Stimulated activated CD4-positive, alpha-beta T cell treated with anti-CD3 and anti-CD28 coated beads, Interleukin-2, amount 100 ng/mL, for 48 hours (primary cell): ENCODE measurements at regions not wholly inside any gene's neighbourhood (a gene's known extent, or its start where the extent isn't known, plus 50 kb on each side); places are given as distances from the start of the nearest gene placed in this dataset.

Experiments
- DNase-seq, 2 donors: peaks; one replicate each; pipeline ENCODE4 v3.0.0-alpha.2; 2020

- DNase-seq, result no peak
Measured at GRCh38 chr20:39523405-39523804, 561.3 kb downstream of the DHX35 start.

- no peak for DNase-seq
Measured at GRCh38 chr20:39518654-39519053, 556.5 kb downstream of the DHX35 start.

DNA sequence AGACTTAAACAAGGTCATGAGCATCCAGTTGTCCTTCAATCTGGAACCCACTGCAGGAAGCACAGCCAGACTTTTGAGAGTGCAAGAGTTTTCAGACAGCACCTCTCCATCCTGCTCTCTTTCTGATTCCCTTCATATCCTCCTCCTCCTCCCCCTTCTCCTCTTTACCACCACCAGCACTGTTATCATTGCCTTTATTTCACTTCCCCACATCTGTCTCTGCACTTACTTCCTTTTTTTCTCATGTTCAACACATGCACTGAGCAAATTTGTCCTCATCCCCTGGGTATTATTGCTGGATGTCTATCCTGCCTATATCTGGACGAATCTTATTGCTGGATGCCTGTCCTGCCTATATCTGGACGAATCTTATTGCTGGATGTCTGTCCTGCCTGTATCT lies 554.8 kb downstream of the DHX35 start:
- DNase-seq, result no peak

GRCh38 chr20:39504710-39505094 lies 542.6 kb downstream of the DHX35 start:
- DNase-seq, result no peak

- DNase-seq, result no peak
Measured at GRCh38 chr20:39503902-39504709, 542.0 kb downstream of the DHX35 start.

GRCh38 chr20:39492223-39492797 lies 530.2 kb downstream of the DHX35 start:
- no peak for DNase-seq

GRCh38 chr20:39491711-39492110 lies 529.6 kb downstream of the DHX35 start:
- DNase-seq, result no peak

DNA sequence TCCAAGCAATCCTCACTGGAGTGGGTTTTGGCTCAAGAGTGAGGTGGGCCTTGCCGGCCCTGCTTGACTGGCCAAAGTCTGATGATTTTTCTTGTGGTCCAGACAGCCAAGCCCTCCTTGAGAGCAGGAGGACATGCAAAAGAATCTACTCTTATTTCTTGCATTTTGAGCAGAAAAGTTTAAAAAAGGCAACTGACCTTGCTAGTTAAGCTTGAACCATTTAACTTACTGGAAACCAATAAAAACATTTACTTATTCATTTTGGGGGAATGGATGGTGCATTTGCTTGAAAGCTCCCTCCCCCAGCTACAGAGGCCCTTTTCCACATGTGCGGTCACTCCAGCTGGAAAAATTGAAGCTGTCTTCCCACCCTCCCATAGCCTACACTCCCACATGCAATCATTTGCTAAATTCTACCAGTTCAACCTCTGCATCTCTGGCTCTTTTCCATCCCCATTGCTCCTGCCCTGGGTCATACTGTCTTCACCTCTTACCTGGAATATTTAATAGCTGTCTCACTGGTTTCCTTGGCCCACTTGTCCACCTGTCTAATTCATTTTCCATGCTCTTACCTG lies 527.9 kb downstream of the DHX35 start:
- DNase-seq, result no peak

- DNase-seq, result no peak
Measured at GRCh38 chr20:39480276-39481043, 518.3 kb downstream of the DHX35 start.

GRCh38 chr20:39479196-39479810 lies 517.2 kb downstream of the DHX35 start:
- DNase-seq, result no peak

DNA sequence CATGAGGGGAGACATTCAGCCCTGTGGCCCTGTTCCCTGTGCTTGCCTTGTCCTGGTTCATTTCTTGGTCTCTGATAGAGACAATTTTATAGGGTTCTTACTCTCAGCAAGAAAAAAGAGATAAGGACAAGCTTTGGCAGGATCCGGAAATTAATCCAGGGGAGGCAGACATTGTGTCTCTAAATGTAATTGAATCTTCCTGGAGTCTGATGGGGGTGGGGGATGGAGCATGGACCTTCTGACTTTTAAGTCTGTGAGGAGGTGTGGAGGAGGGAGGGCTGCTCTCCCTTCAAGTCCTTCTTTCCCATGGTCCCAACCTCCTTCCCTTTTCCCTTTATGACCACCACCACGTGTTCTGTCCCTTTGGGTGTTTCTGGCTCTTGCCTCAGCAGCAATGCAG lies 512.7 kb downstream of the DHX35 start:
- DNase-seq, result no peak

- DNase-seq, result no peak
Measured at GRCh38 chr20:39473536-39473935, 511.4 kb downstream of the DHX35 start.

GRCh38 chr20:39468703-39469102 lies 506.6 kb downstream of the DHX35 start:
- DNase-seq, result no peak

GRCh38 chr20:39464238-39464637 lies 502.1 kb downstream of the DHX35 start:
- no peak for DNase-seq

DNA sequence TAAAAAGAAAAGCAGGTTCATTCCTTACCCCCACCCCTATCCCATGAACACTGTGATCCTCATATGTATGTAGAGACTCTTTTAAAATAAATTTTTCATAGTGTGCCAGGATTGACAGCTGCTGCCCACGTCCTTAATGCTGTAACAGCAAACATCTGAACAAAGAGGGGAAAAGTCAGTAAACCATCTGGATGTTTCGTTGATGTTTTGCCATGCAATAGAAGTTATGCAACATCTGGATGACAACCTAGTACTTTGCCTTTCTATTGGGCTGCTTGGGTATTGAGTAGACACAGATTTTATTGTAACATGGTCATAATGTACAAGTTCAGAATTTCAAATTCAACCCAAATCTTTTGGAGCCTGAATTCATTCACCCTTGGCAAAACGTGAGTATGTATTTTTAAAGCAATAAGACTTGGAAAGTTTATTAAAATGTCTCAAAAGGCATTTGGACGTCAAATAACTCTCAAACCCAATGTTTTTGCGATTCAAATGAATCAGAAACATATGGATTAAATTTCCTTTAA lies 500.3 kb downstream of the DHX35 start:
- DNase-seq, result no peak

DNA sequence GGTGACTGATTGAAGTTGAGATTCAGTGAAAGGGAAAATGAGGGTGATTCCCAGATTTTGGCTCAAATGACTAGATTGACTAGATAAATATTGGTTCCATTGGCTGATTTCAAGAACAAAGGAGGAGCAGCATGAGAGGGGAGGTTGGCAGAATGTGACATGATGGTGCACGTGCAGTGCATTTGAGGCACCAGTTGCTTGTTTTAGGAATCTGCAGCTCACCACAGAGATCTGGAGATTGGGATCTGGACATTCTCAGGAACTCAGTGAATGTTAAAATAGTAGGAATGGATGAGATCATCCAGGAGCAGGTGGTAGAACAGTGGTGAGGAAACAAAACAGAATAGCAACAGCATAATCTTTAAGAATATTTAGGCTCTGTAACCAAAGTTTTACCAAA lies 496.3 kb downstream of the DHX35 start:
- DNase-seq, result no peak

- DNase-seq, result no peak
Measured at GRCh38 chr20:39453890-39454289, 491.7 kb downstream of the DHX35 start.

DNA sequence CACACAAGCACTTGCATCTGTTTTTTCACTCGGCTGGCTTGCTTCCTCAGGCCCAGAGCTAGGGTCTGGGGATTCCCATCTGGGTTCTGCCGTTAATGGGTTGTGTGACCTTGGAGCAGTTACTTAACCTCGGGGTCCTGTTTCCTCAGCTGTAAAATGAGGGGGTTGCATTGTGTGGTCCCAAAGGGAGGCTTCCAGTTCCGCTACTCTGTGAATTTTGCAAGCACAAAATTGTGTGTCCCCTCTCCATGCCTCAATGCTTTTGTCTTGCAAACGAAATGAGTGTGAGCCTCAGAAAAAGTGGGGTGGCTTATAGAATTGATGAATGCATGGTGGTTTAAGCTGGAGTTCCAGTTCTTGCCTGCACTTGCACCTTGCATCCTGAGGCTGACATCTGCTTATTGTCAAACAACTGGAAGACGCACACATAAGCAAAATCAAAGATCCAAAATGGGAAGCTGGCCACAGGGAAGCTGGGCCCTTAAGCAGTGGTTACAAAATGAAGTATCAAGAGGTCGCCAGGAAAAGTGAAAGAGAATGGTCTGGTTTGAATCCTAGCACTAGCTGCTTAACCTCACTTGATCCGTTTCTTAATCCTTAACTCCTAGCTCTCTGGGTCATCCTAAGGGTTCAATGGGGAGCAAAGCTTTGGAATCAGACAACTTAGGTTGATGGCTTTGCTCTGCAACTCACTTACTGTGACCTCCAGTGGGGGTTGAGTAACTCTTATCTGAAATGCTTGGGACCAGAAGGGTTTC lies 490.6 kb downstream of the DHX35 start:
- DNase-seq, result no peak

DNA sequence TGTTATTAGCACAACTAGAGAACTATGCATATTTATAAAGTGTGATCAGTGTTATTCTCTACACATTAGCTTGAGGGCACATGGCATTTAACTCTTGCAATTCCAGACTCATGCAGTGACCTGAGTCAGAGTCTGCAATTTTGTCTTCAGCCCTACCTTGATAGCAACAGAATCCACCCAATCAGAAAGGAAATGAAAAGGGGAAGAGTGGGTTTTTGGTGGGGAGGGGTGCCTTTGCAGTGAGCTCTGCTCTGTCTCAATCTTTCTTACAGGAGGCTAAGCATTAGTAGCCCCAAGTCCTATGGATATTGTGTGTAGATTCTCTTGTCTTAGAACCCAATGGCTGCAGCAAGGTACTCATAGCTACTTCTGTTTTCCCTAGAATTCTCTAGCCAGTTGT lies 489.2 kb downstream of the DHX35 start:
- DNase-seq, result no peak

DNA sequence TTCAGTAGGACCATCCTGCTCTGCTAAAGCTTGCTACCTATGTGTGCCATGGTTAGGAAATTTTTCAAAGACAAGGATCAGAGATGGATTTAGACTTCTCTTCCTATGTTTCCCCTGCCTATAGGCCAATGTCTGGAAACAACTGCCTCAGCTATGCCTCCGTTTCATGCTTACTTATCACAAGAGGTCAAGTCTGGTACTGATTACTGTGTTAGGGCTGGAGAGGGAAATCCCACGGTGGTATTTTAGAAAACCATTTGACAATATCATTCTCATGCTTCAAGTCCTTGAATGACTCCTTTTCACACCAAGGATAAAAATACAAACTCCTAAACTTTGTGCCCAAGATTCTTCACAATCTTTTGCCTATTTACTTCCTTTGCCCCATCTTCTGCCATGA lies 484.3 kb downstream of the DHX35 start:
- no peak for DNase-seq

DNA sequence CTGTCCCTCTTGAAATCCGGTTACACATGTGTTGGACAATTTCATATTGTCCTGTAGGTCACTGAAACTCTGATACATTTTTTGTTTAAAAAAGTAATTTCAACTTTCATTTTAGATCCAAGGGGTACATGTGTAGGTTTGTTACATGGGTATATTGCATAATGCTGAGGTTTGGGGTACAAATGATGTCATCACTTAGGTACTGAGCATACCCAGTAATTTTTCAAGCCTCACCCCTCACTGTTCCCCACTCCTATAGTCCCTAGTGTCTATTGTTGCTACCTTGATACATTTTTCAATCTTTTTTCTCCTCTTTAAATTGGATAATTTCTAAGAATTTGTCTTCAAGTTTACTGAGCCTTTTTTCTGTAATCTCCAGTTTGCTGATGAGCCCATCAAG lies 483.0 kb downstream of the DHX35 start:
- no peak for DNase-seq

DNA sequence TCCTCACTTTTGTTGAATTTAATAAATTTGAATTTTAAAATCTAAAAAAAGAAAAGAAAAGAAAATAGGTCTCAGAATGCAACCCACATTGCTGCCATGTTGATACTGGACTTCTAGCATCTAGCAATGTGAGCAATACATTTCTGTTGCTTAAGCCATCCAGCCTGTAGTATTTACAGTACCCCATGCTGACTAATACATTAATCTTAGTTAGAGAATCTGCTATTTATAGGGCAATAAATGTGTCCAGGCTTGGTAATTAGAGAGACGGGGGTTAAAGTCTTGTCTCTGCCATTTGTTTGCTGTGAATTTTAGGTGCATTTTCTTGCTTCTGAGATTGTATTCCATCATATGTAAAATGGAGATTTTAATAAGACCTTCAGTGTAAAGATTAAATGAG lies 471.3 kb downstream of the DHX35 start:
- DNase-seq, result no peak
